Endodermal cell (in vitro differentiated cells): ENCODE measurements at regions not wholly inside any gene's neighbourhood (a gene's known extent, or its start where the extent isn't known, plus 50 kb on each side); places are given as distances from the start of the nearest gene placed in this dataset.

Experiments
- DNase-seq: peaks from one replicate; pipeline ENCODE4 v3.0.0-alpha.2; 2017
- H3K27ac ChIP-seq: 2 replicates; pipeline ENCODE4 v1.5.1; 2013; ENCODE audit warnings: mild to moderate bottlenecking, low read depth, low read length, moderate library complexity
- H3K27me3 ChIP-seq: 2 replicates; pipeline ENCODE4 v1.6.1; 2013; ENCODE audit warnings: mild to moderate bottlenecking, low read length, moderate library complexity; ENCODE audit not compliant: insufficient read depth, control insufficient read depth, poor library complexity, severe bottlenecking
- H3K36me3 ChIP-seq: 2 replicates; pipeline ENCODE4 v1.7.0; 2013; ENCODE audit warnings: mild to moderate bottlenecking, low read length, moderate library complexity; ENCODE audit not compliant: control insufficient read depth, insufficient read depth
- H3K4me1 ChIP-seq: one replicate; pipeline ENCODE4 v1.7.0; 2013; ENCODE audit warnings: low read length; ENCODE audit not compliant: control insufficient read depth, insufficient read depth
- H3K4me3 ChIP-seq: 2 replicates; pipeline ENCODE4 v1.5.1; 2013; ENCODE audit warnings: mild to moderate bottlenecking, low read length, moderate library complexity
- H3K9ac ChIP-seq: 2 replicates; pipeline ENCODE4 v1.6.1; 2013; ENCODE audit warnings: mild to moderate bottlenecking, low read length, moderate library complexity; ENCODE audit not compliant: poor library complexity, severe bottlenecking; ENCODE audit errors: extremely low read depth
- H3K9me3 ChIP-seq: 2 replicates; pipeline ENCODE4 v1.6.1; 2013; ENCODE audit warnings: mild to moderate bottlenecking, low read length, moderate library complexity; ENCODE audit not compliant: control insufficient read depth
- H3K27ac Mint-ChIP-seq: 2 replicates; pipeline ENCODE4 v1.8.0; 2020; ENCODE audit warnings: mixed read lengths
- H3K27me3 Mint-ChIP-seq: 2 replicates; pipeline ENCODE4 v1.8.0; 2021; ENCODE audit warnings: mild to moderate bottlenecking, mixed read lengths; ENCODE audit not compliant: insufficient read depth
- H3K36me3 Mint-ChIP-seq: 2 replicates; pipeline ENCODE4 v1.8.0; 2020; ENCODE audit warnings: low read depth, mixed read lengths
- H3K4me1 Mint-ChIP-seq: 2 replicates; pipeline ENCODE4 v1.8.0; 2020; ENCODE audit warnings: mixed read lengths
- H3K4me3 Mint-ChIP-seq: 2 replicates; pipeline ENCODE4 v1.8.0; 2020; ENCODE audit warnings: mild to moderate bottlenecking, moderate library complexity, mixed read lengths
- H3K9me3 Mint-ChIP-seq: 2 replicates; pipeline ENCODE4 v1.8.0; 2020; ENCODE audit warnings: mild to moderate bottlenecking, mixed read lengths
- CTCF ChIP-seq: fragments of 200-600 bp; sonication (generic); conservative IDR thresholded peaks from 2 replicates; pipeline ENCODE4 v1.5.0; 2021; ENCODE audit warnings: antibody characterized with exemption, mild to moderate bottlenecking
- WGBS, 2 experiments: methylation state at CpG; one replicate each; pipeline versions ENCODE4 v1.1.5 to v1.1.7; 2013; ENCODE audit warnings: missing lambda C conversion rate in 2 of 2, mixed read lengths in 1 of 2; ENCODE audit not compliant: insufficient coverage in 1 of 2, insufficient read length in 1 of 2; 5-methylcytosine and 5-hydroxymethylcytosine counted together

DNA sequence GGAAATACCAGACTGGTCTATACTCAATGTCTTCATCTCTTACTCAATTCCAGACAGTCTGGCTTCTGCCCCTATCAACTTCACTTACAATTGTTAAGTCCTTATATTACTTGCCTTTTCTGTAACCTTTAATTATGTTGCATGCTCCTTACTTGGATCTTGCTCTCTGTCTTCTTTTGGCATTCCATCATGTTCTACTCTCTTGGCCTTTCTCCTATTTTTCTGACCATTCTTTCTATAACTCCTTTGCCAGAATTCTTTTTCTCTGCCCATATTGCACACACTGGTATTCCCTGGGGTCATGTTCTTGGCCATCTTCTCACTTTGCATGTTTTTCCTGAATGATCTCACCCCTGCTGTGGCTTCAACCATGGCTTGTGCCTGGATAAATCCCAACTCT is 209.8 kb upstream of the ZNF462 start:
- Mint-ChIP-seq H3K36me3 (no peaks in the 10 kb centered on the region), H3K27ac (no peak overlapping the region), H3K9me3 (peaks cover 3% of the 10 kb centered on the region), H3K4me3 (no peak overlapping the region), H3K27me3 (no peaks in the 10 kb centered on the region), H3K4me1 (no peaks in the 10 kb centered on the region)
- no peaks in the 10 kb centered on the region for H3K27me3 ChIP-seq
- TF ChIP-seq CTCF, result no peak
- no peaks in the 10 kb centered on the region for H3K4me1 ChIP-seq
- H3K36me3 ChIP-seq, result no peaks in the 10 kb centered on the region
- no peak overlapping the region for H3K4me3 ChIP-seq
- no peak overlapping the region for H3K9ac ChIP-seq
- DNase-seq, result no peak
- H3K9me3 ChIP-seq, result no peaks in the 10 kb centered on the region
- no peak overlapping the region for H3K27ac ChIP-seq

DNA sequence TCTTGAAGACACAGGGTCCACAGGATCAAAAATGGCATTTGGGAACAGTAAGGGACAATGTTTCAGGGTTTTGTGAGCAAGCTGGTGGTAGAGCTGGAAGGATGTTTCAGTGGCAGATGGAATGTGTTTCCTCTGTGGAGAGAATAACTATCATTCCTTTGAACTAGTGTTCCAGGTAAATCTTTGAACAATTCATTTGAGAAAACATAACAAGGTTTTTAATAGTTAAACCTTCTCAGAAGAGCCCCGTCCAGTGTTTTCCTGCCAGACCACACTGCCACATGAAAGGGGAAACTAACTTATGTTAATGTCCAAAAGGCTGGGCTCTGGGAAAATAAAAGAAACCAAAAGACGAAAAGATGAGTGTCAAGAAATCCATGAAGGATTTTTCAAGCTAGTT is 207.0 kb upstream of the ZNF462 start:
- Histone ChIP-seq H3K9me3 (no peaks in the 10 kb centered on the region), H3K4me1 (no peaks in the 10 kb centered on the region), H3K4me3 (no peak overlapping the region), H3K27me3 (no peaks in the 10 kb centered on the region), H3K9ac (no peak overlapping the region), H3K36me3 (no peaks in the 10 kb centered on the region), H3K27ac (no peak overlapping the region)
- Mint-ChIP-seq H3K36me3 (no peaks in the 10 kb centered on the region), H3K27ac (no peak overlapping the region), H3K4me3 (no peak overlapping the region), H3K27me3 (no peaks in the 10 kb centered on the region), H3K4me1 (no peaks in the 10 kb centered on the region), H3K9me3 (no peaks in the 10 kb centered on the region)
- no peak for DNase-seq
- 90 to 93% methylated on average over 2 of the region's 2 CpGs for WGBS, 2 experiments
- TF ChIP-seq CTCF, result no peak

DNA sequence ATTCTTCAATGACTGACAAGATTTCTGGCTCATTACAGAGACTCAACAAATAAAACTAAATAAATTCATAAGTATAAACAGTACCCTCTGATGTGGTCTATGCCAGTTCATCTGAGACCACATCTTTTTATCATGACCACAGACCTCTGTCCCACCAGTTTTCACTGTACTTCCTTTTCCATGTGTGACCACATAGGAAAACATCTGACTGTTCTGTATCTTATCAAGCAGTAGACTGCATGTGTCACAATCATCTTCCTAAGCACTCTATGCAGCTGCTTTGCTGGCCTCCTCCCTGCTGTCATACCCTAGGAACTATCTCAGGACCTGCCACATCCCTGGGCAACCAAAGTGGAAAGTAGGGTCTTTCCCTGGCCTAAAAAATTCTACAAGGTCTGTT is 205.0 kb upstream of the ZNF462 start:
- Mint-ChIP-seq H3K4me3 (no peak overlapping the region), H3K4me1 (no peaks in the 10 kb centered on the region), H3K36me3 (no peaks in the 10 kb centered on the region), H3K27me3 (no peaks in the 10 kb centered on the region), H3K9me3 (no peaks in the 10 kb centered on the region), H3K27ac (no peak overlapping the region)
- TF ChIP-seq CTCF, result no peak
- no peak for DNase-seq
- H3K4me3 ChIP-seq, result no peak overlapping the region
- no peak overlapping the region for H3K9ac ChIP-seq
- no peaks in the 10 kb centered on the region for H3K9me3 ChIP-seq
- no peaks in the 10 kb centered on the region for H3K4me1 ChIP-seq
- no peak overlapping the region for H3K27ac ChIP-seq
- H3K27me3 ChIP-seq, result no peaks in the 10 kb centered on the region
- H3K36me3 ChIP-seq, result no peaks in the 10 kb centered on the region
